ENCODE measurements at regions not wholly inside any gene's neighbourhood (a gene's known extent, or its start where the extent isn't known, plus 50 kb on each side); places are given as distances from the start of the nearest gene placed in this dataset.

DNA sequence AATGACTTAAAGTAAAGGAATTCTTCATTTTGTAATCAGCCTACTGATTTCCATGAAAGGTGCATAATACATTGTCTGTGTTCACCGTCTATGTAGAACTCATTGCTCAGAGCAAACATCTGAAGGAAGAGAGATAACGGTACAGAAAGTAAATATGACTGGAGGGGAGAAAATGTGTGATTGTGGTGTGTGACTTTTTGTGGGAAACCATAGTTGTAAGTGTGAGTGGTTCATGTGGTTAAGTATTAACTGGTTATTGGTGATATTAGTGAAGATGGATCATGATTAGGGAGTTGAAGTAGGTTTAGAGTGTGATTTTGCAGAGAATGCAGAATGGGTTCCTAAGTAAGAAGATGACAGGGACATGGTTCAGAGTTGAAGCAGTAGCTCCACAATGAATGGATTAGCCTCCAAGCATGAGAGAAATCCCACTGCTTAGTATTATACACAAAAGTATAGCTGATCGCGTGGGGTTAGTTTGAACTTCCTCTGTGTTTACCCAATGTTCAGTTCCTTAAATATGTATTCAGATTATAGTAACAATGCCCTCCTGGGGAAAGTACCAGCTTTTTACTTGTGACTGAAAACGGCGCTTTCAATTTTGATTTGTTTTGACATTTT is 368.9 kb downstream of the UTRN start (continued):
- TF ChIP-seq ZNF607 (CRISPR knock-in tag; IDR thresholded peaks at IDR 0.05; ENCODE audit: borderline replicate concordance) = no peak
- peak; percentile 81; the same call in 1 of the 2 replicates for TF ChIP-seq SALL1 (CRISPR knock-in tag; IDR thresholded peaks at IDR 0.05)
- TF ChIP-seq NPAS2 (CRISPR knock-in tag; IDR thresholded peaks at IDR 0.05; ENCODE audit: borderline replicate concordance) = no peak
- 0 out of 2 replicates have a peak, but pooled peaks have one; percentile 13 for TF ChIP-seq RAD21 (CRISPR knock-in tag; IDR thresholded peaks at IDR 0.05)
- no peak for TF ChIP-seq ZNF263 (CRISPR knock-in tag; IDR thresholded peaks at IDR 0.05)
- TF ChIP-seq, protein P1, sequence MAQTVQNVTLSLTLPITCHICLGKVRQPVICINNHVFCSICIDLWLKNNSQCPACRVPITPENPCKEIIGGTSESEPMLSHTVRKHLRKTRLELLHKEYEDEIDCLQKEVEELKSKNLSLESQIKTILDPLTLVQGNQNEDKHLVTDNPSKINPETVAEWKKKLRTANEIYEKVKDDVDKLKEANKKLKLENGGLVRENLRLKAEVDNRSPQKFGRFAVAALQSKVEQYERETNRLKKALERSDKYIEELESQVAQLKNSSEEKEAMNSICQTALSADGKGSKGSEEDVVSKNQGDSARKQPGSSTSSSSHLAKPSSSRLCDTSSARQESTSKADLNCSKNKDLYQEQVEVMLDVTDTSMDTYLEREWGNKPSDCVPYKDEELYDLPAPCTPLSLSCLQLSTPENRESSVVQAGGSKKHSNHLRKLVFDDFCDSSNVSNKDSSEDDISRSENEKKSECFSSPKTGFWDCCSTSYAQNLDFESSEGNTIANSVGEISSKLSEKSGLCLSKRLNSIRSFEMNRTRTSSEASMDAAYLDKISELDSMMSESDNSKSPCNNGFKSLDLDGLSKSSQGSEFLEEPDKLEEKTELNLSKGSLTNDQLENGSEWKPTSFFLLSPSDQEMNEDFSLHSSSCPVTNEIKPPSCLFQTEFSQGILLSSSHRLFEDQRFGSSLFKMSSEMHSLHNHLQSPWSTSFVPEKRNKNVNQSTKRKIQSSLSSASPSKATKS (CRISPR knock-in tag; IDR thresholded peaks at IDR 0.05) = no peak
- peak; percentile 96 for TF ChIP-seq SOX5 (CRISPR knock-in tag; IDR thresholded peaks at IDR 0.05; ENCODE audit: borderline replicate concordance)
- peak; percentile 71 for TF ChIP-seq IRF2 (CRISPR knock-in tag; IDR thresholded peaks at IDR 0.05)
- peak; percentile 49; the same call in 1 of the 2 replicates for TF ChIP-seq HOXA3 (CRISPR knock-in tag; IDR thresholded peaks at IDR 0.05)
- TF ChIP-seq, protein P2, sequence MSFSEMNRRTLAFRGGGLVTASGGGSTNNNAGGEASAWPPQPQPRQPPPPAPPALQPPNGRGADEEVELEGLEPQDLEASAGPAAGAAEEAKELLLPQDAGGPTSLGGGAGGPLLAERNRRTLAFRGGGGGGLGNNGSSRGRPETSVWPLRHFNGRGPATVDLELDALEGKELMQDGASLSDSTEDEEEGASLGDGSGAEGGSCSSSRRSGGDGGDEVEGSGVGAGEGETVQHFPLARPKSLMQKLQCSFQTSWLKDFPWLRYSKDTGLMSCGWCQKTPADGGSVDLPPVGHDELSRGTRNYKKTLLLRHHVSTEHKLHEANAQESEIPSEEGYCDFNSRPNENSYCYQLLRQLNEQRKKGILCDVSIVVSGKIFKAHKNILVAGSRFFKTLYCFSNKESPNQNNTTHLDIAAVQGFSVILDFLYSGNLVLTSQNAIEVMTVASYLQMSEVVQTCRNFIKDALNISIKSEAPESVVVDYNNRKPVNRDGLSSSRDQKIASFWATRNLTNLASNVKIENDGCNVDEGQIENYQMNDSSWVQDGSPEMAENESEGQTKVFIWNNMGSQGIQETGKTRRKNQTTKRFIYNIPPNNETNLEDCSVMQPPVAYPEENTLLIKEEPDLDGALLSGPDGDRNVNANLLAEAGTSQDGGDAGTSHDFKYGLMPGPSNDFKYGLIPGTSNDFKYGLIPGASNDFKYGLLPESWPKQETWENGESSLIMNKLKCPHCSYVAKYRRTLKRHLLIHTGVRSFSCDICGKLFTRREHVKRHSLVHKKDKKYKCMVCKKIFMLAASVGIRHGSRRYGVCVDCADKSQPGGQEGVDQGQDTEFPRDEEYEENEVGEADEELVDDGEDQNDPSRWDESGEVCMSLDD (CRISPR knock-in tag; IDR thresholded peaks at IDR 0.05; ENCODE audit: borderline replicate concordance) = peak; percentile 29; the same call in 1 of the 2 replicates
- TF ChIP-seq BORCS8-MEF2B (CRISPR knock-in tag; IDR thresholded peaks at IDR 0.05) = no peak
- TF ChIP-seq TEAD3 (CRISPR knock-in tag; optimal IDR thresholded peaks at IDR 0.05; ENCODE audit: borderline replicate concordance) = peak; percentile 67
- TF ChIP-seq, protein P3, sequence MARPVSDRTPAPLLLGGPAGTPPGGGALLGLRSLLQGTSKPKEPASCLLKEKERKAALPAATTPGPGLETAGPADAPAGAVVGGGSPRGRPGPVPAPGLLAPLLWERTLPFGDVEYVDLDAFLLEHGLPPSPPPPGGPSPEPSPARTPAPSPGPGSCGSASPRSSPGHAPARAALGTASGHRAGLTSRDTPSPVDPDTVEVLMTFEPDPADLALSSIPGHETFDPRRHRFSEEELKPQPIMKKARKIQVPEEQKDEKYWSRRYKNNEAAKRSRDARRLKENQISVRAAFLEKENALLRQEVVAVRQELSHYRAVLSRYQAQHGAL (CRISPR knock-in tag; IDR thresholded peaks at IDR 0.05; ENCODE audit: not compliant biosample characterization) = no peak
- no peak for TF ChIP-seq NRL (CRISPR knock-in tag; IDR thresholded peaks at IDR 0.05; ENCODE audit: borderline replicate concordance)
- peak; percentile 67; the same call in 1 of the 2 replicates for TF ChIP-seq FOXK1 (CRISPR knock-in tag; IDR thresholded peaks at IDR 0.05; ENCODE audit: borderline replicate concordance, low read depth)
- TF ChIP-seq, protein P4, sequence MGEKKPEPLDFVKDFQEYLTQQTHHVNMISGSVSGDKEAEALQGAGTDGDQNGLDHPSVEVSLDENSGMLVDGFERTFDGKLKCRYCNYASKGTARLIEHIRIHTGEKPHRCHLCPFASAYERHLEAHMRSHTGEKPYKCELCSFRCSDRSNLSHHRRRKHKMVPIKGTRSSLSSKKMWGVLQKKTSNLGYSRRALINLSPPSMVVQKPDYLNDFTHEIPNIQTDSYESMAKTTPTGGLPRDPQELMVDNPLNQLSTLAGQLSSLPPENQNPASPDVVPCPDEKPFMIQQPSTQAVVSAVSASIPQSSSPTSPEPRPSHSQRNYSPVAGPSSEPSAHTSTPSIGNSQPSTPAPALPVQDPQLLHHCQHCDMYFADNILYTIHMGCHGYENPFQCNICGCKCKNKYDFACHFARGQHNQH (CRISPR knock-in tag; IDR thresholded peaks at IDR 0.05) = peak; percentile 29; the same call in 1 of the 2 replicates
- TF ChIP-seq, protein P5, sequence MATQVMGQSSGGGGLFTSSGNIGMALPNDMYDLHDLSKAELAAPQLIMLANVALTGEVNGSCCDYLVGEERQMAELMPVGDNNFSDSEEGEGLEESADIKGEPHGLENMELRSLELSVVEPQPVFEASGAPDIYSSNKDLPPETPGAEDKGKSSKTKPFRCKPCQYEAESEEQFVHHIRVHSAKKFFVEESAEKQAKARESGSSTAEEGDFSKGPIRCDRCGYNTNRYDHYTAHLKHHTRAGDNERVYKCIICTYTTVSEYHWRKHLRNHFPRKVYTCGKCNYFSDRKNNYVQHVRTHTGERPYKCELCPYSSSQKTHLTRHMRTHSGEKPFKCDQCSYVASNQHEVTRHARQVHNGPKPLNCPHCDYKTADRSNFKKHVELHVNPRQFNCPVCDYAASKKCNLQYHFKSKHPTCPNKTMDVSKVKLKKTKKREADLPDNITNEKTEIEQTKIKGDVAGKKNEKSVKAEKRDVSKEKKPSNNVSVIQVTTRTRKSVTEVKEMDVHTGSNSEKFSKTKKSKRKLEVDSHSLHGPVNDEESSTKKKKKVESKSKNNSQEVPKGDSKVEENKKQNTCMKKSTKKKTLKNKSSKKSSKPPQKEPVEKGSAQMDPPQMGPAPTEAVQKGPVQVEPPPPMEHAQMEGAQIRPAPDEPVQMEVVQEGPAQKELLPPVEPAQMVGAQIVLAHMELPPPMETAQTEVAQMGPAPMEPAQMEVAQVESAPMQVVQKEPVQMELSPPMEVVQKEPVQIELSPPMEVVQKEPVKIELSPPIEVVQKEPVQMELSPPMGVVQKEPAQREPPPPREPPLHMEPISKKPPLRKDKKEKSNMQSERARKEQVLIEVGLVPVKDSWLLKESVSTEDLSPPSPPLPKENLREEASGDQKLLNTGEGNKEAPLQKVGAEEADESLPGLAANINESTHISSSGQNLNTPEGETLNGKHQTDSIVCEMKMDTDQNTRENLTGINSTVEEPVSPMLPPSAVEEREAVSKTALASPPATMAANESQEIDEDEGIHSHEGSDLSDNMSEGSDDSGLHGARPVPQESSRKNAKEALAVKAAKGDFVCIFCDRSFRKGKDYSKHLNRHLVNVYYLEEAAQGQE (IDR thresholded peaks at IDR 0.05; ENCODE audit: borderline replicate concordance in 1 of 2, low read depth in 1 of 2, low read length in 2 of 2) = peak in 1 of 2 experiments; percentile 51; a peak in 2 of 4 replicates
- TF ChIP-seq TMF1 (CRISPR knock-in tag; IDR thresholded peaks at IDR 0.05; ENCODE audit: low read depth) = no peak
- peak; percentile 46; the same call in 1 of the 2 replicates for TF ChIP-seq ZNF431 (CRISPR knock-in tag; IDR thresholded peaks at IDR 0.05; ENCODE audit: borderline replicate concordance, low read depth)

All from HepG2 (cell line).